Suprapubic skin (tissue), 3 donors: ENCODE measurements at regions not wholly inside any gene's neighbourhood (a gene's known extent, or its start where the extent isn't known, plus 50 kb on each side); places are given as distances from the start of the nearest gene placed in this dataset.
"Not testable (repeated sequence)": the region's sequence is repeated elsewhere in the genome, so short reads cannot be mapped to it uniquely, and the experiment has no call there.

Experiments
- CTCF ChIP-seq, 2 donors: fragments of 200-600 bp in 1 of 2; fragments of 450-650 bp in 1 of 2; sonication (generic) in 1 of 2; IDR thresholded peaks; one replicate each; pipeline ENCODE4 v1.5.1; 2016 to 2019; ENCODE audit warnings: antibody characterized with exemption in 2 of 2, mild to moderate bottlenecking in 1 of 2, moderate library complexity in 1 of 2
- POLR2AphosphoS5 ChIP-seq, 3 donors: sonication (generic); formaldehyde crosslinking; IDR thresholded peaks; one replicate each; pipeline ENCODE4 v1.6.1; 2017; ENCODE audit warnings: antibody characterized with exemption in 3 of 3

DNA sequence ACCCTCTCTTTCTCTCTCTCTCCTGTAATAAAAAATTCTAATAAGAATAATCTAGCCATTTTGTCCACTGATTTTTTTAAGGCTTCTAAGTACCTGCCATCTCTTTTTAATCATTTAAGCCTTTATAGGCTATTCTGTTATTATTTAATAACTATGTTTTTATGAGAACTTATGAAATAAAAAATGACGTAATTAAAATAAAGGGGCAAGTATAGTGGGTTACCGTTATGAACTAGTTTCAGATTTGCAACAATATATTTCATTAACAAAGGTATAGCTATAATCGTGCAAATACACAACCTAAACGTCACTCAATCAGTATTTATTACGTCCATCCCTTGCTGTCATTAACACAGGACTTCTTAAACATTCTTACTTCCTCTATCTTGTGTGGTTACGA, 1382.2 kb downstream of the KHDRBS2 start:
- not testable (repeated sequence) for TF ChIP-seq CTCF, POLR2AphosphoS5 (IDR thresholded peaks at IDR 0.05)
